Psoas muscle (tissue), 7 donors: ENCODE measurements at regions not wholly inside any gene's neighbourhood (a gene's known extent, or its start where the extent isn't known, plus 50 kb on each side); places are given as distances from the start of the nearest gene placed in this dataset.

Source experiments
- ATAC-seq, 4 donors: fragments of 200-7000 bp; cut with Tn5 transposase; one replicate each; pipeline ENCODE4 v1.9.1; 2020; ENCODE audit warnings: moderate library complexity in 3 of 4, mild to moderate bottlenecking in 2 of 4
- DNase-seq, 2 donors: peaks; one replicate each; pipeline ENCODE4 v3.0.0-alpha.2; 2020
- H3K27ac ChIP-seq: fragments of 200-600 bp; one replicate; pipeline ENCODE4 v1.8.0; 2022
- H3K27me3 ChIP-seq, 3 donors: fragments of 200-600 bp in 1 of 3; one replicate each; pipeline versions ENCODE4 v1.6.1 to v1.8.0; 2013 to 2022; ENCODE audit warnings: low read length in 2 of 3, mild to moderate bottlenecking in 2 of 3, moderate library complexity in 1 of 3; ENCODE audit not compliant: insufficient read depth in 3 of 3
- H3K36me3 ChIP-seq, 2 donors: fragments of 200-600 bp in 1 of 2; one replicate each; pipeline versions ENCODE4 v1.6.1 to v1.8.0; 2013 to 2022; ENCODE audit warnings: low read depth in 1 of 2, mild to moderate bottlenecking in 1 of 2, moderate library complexity in 1 of 2; ENCODE audit not compliant: insufficient read depth in 1 of 2
- H3K4me1 ChIP-seq: fragments of 200-600 bp; one replicate; pipeline ENCODE4 v1.8.0; 2022
- H3K4me3 ChIP-seq: fragments of 200-600 bp; one replicate; pipeline ENCODE4 v1.8.0; 2022; ENCODE audit warnings: mild to moderate bottlenecking
- H3K9me3 ChIP-seq: fragments of 200-600 bp; one replicate; pipeline ENCODE4 v1.8.0; 2022
- CTCF ChIP-seq: fragments of 200-600 bp; IDR thresholded peaks from one replicate; pipeline ENCODE4 v1.8.0; 2022; ENCODE audit warnings: antibody characterized with exemption
- WGBS, 3 donors: extraction: QIAGEN DNeasy Blood & Tissue Kit; methylation state at CpG; one replicate each; pipeline versions ENCODE4 v1.1.6 to v1.1.7; 2013; 5-methylcytosine and 5-hydroxymethylcytosine counted together
- intact Hi-C, 2 donors: fragments of 100-400 bp; cut with DNase I; formaldehyde crosslinking; loops; one replicate each; pipeline versions ENCODE4 v1.11.0 to v1.14.2; 2022
- donor health status: healthy with polysubstance abuse.
- donor health status: DM: no; HTN: no; CAD: no; lungs with moderate emphysema.
- donor health status: Bipolar disorder and iron deficiency.
- donor health status: healthy.
- donor health status: DM: yes; HTN: yes; CAD: no.
- donor health status: DM: no; HTN: no; CAD: no.
- donor health status: DM: yes; HTN: yes; CAD: no.

- Histone ChIP-seq H3K9me3 (no peaks in the 10 kb centered on the region), H3K27me3 (no peaks in the 10 kb centered on the region), H3K4me3 (no peak overlapping the region), H3K36me3 (no peaks in the 10 kb centered on the region), H3K27ac (no peak overlapping the region), H3K4me1 (no peaks in the 10 kb centered on the region)
- intact Hi-C loops = no loop called here
- no peak for ATAC-seq
- TF ChIP-seq CTCF = no peak
- WGBS, 3 donors = 93 to 100% (median 96%) methylated on average over 1 of the region's 1 CpG
- no peak for DNase-seq
Measured at GRCh38 chr11:82261367-82261766, 472.3 kb downstream of the FAM181B start.

GRCh38 chr11:82250047-82250446, 483.6 kb downstream of the FAM181B start:
- Histone ChIP-seq H3K4me3 (no peak overlapping the region), H3K9me3 (no peaks in the 10 kb centered on the region), H3K27ac (no peak overlapping the region), H3K36me3 (no peaks in the 10 kb centered on the region), H3K4me1 (no peaks in the 10 kb centered on the region), H3K27me3 (no peaks in the 10 kb centered on the region)
- TF ChIP-seq CTCF = no peak
- intact Hi-C loops = no loop called here
- WGBS, 3 donors = 84 to 89% (median 89%) methylated on average over 2 of the region's 2 CpGs
- no peak for DNase-seq
- ATAC-seq = no peak

GRCh38 chr11:82246926-82247325, 486.7 kb downstream of the FAM181B start:
- DNase-seq (no peak), ATAC-seq (no peak)
- no peak overlapping the region for H3K27ac ChIP-seq
- H3K9me3 ChIP-seq = no peaks in the 10 kb centered on the region
- H3K36me3 ChIP-seq = no peaks in the 10 kb centered on the region
- no peak overlapping the region for H3K4me3 ChIP-seq
- no peak for TF ChIP-seq CTCF
- no peaks in the 10 kb centered on the region for H3K4me1 ChIP-seq
- intact Hi-C loops = no loop called here
- no peaks in the 10 kb centered on the region for H3K27me3 ChIP-seq

GRCh38 chr11:82239498-82239897, 494.2 kb downstream of the FAM181B start:
- Histone ChIP-seq H3K9me3 (no peaks in the 10 kb centered on the region), H3K36me3 (no peaks in the 10 kb centered on the region), H3K27ac (no peak overlapping the region), H3K4me1 (no peaks in the 10 kb centered on the region), H3K4me3 (no peak overlapping the region), H3K27me3 (no peaks in the 10 kb centered on the region)
- DNase-seq (no peak), ATAC-seq (no peak)
- intact Hi-C loops = no loop called here
- 87 to 91% (median 89%) methylated on average over 5 of the region's 5 CpGs for WGBS, 3 donors
- no peak for TF ChIP-seq CTCF

- DNase-seq = no peak
- no peaks in the 10 kb centered on the region for H3K36me3 ChIP-seq
- H3K4me1 ChIP-seq = no peaks in the 10 kb centered on the region
- no peak for ATAC-seq
- no peaks in the 10 kb centered on the region for H3K9me3 ChIP-seq
- TF ChIP-seq CTCF = no peak
- no peak overlapping the region for H3K4me3 ChIP-seq
- intact Hi-C loops = no loop called here
- WGBS, 3 donors = 31 to 48% (median 44%) methylated on average over 1 of the region's 1 CpG
- H3K27ac ChIP-seq = no peak overlapping the region
- H3K27me3 ChIP-seq = no peaks in the 10 kb centered on the region
Measured at GRCh38 chr11:82234256-82234655, 499.4 kb downstream of the FAM181B start.
